CD14-positive monocyte (primary cell): ENCODE measurements at regions not wholly inside any gene's neighbourhood (a gene's known extent, or its start where the extent isn't known, plus 50 kb on each side); places are given as distances from the start of the nearest gene placed in this dataset.

Experiments used
- DNase-seq, 3 donors: peaks; one replicate each; pipeline ENCODE4 v3.0.0-alpha.2; 2011 to 2022
- H2AFZ ChIP-seq: 2 replicates; pipeline ENCODE4 v1.6.0; 2012; ENCODE audit warnings: mild to moderate bottlenecking, low read depth, low read length, inconsistent platforms; ENCODE audit not compliant: insufficient read depth, poor library complexity, severe bottlenecking
- H3K27ac ChIP-seq, 2 donors: 1 replicate in 1 of 2; 2 replicates in 1 of 2; pipeline ENCODE4 v1.5.1; 2012 to 2013; ENCODE audit warnings: low read length in 2 of 2, control low read depth in 1 of 2, inconsistent platforms in 1 of 2, low read depth in 1 of 2, mild to moderate bottlenecking in 1 of 2
- H3K27me3 ChIP-seq, 2 donors: one replicate each; pipeline versions ENCODE4 v1.6.0 to v1.6.1; 2011 to 2013; ENCODE audit warnings: low read length in 2 of 2; ENCODE audit not compliant: control insufficient read depth in 2 of 2, insufficient read depth in 2 of 2
- H3K36me3 ChIP-seq, 2 donors: replicated peaks in 1 of 2; 1 replicate in 1 of 2; 2 replicates in 1 of 2; pipeline versions ENCODE4 v1.5.1 to v1.6.1; 2012 to 2013; ENCODE audit warnings: low read length in 2 of 2, control low read depth in 1 of 2, inconsistent platforms in 1 of 2, mild to moderate bottlenecking in 1 of 2; ENCODE audit not compliant: insufficient read depth in 2 of 2, control insufficient read depth in 1 of 2
- H3K4me1 ChIP-seq, 2 donors: 1 replicate in 1 of 2; 2 replicates in 1 of 2; pipeline versions ENCODE4 v1.5.1 to v1.6.1; 2012 to 2013; ENCODE audit warnings: low read length in 2 of 2, control low read depth in 1 of 2, inconsistent platforms in 1 of 2, mild to moderate bottlenecking in 1 of 2, moderate library complexity in 1 of 2; ENCODE audit not compliant: insufficient read depth in 2 of 2, control insufficient read depth in 1 of 2
- H3K4me2 ChIP-seq: replicated peaks from 2 replicates; pipeline ENCODE3; 2012; ENCODE audit warnings: low read length, moderate library complexity, mild to moderate bottlenecking; ENCODE audit not compliant: poor library complexity, severe bottlenecking; ENCODE audit errors: extremely low read depth
- H3K4me3 ChIP-seq, 3 experiments: fragments of 200-600 bp in 1 of 3; sonication (generic) in 1 of 3; replicated peaks in 1 of 3; 1 replicate in 2 of 3; 2 replicates in 1 of 3; pipeline ENCODE4 v1.5.1; 2011 to 2013; ENCODE audit warnings: low read length in 3 of 3, mild to moderate bottlenecking in 3 of 3, control low read depth in 2 of 3, low read depth in 2 of 3, inconsistent platforms in 1 of 3, moderate library complexity in 1 of 3
- H3K79me2 ChIP-seq: 2 replicates; pipeline ENCODE4 v1.6.0; 2012; ENCODE audit warnings: mild to moderate bottlenecking, control low read depth, inconsistent platforms, low read length, moderate library complexity; ENCODE audit not compliant: insufficient read depth
- H3K9ac ChIP-seq: 2 replicates; pipeline ENCODE4 v1.6.0; 2017; ENCODE audit warnings: low read length, mild to moderate bottlenecking; ENCODE audit not compliant: insufficient read depth, poor library complexity, severe bottlenecking
- H3K9me3 ChIP-seq, 2 donors: replicated peaks in 1 of 2; 1 replicate in 1 of 2; 2 replicates in 1 of 2; pipeline versions ENCODE4 v1.5.1 to v1.6.1; 2012 to 2013; ENCODE audit warnings: low read length in 2 of 2, control low read depth in 1 of 2; ENCODE audit not compliant: control insufficient read depth in 1 of 2, insufficient read depth in 1 of 2
- H4K20me1 ChIP-seq: 2 replicates; pipeline ENCODE4 v1.6.0; 2012; ENCODE audit warnings: mild to moderate bottlenecking, low read length, control low read depth, moderate library complexity; ENCODE audit not compliant: insufficient read depth
- H3K27ac Mint-ChIP-seq, 7 donors: one replicate each; pipeline ENCODE4 v1.8.0; 2020; ENCODE audit warnings: mild to moderate bottlenecking in 7 of 7, mixed read lengths in 7 of 7, moderate library complexity in 6 of 7, inconsistent platforms in 2 of 7
- H3K27me3 Mint-ChIP-seq, 3 donors: one replicate each; pipeline ENCODE4 v1.8.0; 2021 to 2022; ENCODE audit warnings: low read depth in 3 of 3, mild to moderate bottlenecking in 3 of 3, mixed read lengths in 3 of 3, moderate library complexity in 3 of 3, inconsistent platforms in 1 of 3
- H3K36me3 Mint-ChIP-seq, 2 donors: one replicate each; pipeline ENCODE4 v1.8.0; 2020; ENCODE audit warnings: mixed read lengths in 2 of 2, inconsistent platforms in 1 of 2, mild to moderate bottlenecking in 1 of 2
- H3K4me1 Mint-ChIP-seq: one replicate; pipeline ENCODE4 v1.8.0; 2020; ENCODE audit warnings: mild to moderate bottlenecking, mixed read lengths
- H3K4me3 Mint-ChIP-seq, 2 donors: one replicate each; pipeline ENCODE4 v1.8.0; 2020; ENCODE audit warnings: mild to moderate bottlenecking in 2 of 2, mixed read lengths in 2 of 2, moderate library complexity in 1 of 2
- H3K9me3 Mint-ChIP-seq, 7 donors: one replicate each; pipeline ENCODE4 v1.8.0; 2020 to 2022; ENCODE audit warnings: mixed read lengths in 7 of 7, mild to moderate bottlenecking in 6 of 7, moderate library complexity in 6 of 7, inconsistent platforms in 2 of 7
- CTCF ChIP-seq: fragments of 200-600 bp; IDR thresholded peaks from one replicate; pipeline ENCODE4 v1.8.0; 2022; ENCODE audit warnings: antibody characterized with exemption, mild to moderate bottlenecking
- WGBS: methylation state at CpG from one replicate; pipeline ENCODE4 v1.1.5; 2013; ENCODE audit warnings: missing lambda C conversion rate; ENCODE audit not compliant: insufficient coverage; 5-methylcytosine and 5-hydroxymethylcytosine counted together
- intact Hi-C, 2 donors: fragments of 100-400 bp; cut with micrococcal nuclease; formaldehyde crosslinking; loops; one replicate each; pipeline versions ENCODE4 v1.15.0 to v1.15.1; 2023

GRCh38 chr11:80727315-80727714 is 1286.5 kb upstream of the TENM4 start:
- intact Hi-C loops: loop anchor here in 1 of 2 donors (10.0 kb wide), 1 partner anchor 57 kb away; no protein-coding TSS in a partner anchor
- Histone ChIP-seq H3K9ac (no peak overlapping the region), H3K27me3 (no peaks in the 10 kb centered on the region), H3K4me3 (no peak overlapping the region), H3K4me1 (no peaks in the 10 kb centered on the region), H4K20me1 (no peaks in the 10 kb centered on the region), H3K9me3 (no peaks in the 10 kb centered on the region), H3K4me2 (no peak overlapping the region), H3K36me3 (no peaks in the 10 kb centered on the region), H3K79me2 (no peaks in the 10 kb centered on the region), H3K27ac (no peak overlapping the region), H2AFZ (no peak overlapping the region)
- Mint-ChIP-seq H3K27ac (no peak overlapping the region), H3K36me3 (no peaks in the 10 kb centered on the region), H3K4me1 (no peaks in the 10 kb centered on the region), H3K4me3 (no peak overlapping the region), H3K9me3 (no peaks in the 10 kb centered on the region), H3K27me3 (no peaks in the 10 kb centered on the region)
- TF ChIP-seq CTCF: no peak
- no CpG with 5 or more reads among the region's 3 CpGs for WGBS
- no peak for DNase-seq

GRCh38 chr11:80726236-80726635 is 1285.4 kb upstream of the TENM4 start:
- no peak for TF ChIP-seq CTCF
- H3K36me3 ChIP-seq: no peaks in the 10 kb centered on the region
- Mint-ChIP-seq H3K4me1 (no peaks in the 10 kb centered on the region), H3K4me3 (no peak overlapping the region), H3K9me3 (no peaks in the 10 kb centered on the region), H3K27me3 (peaks cover 0 to 1% (median 0%) of the 10 kb centered on the region in 3 donors), H3K27ac (no peak overlapping the region), H3K36me3 (no peaks in the 10 kb centered on the region)
- no peaks in the 10 kb centered on the region for H3K9me3 ChIP-seq
- no peaks in the 10 kb centered on the region for H4K20me1 ChIP-seq
- H2AFZ ChIP-seq: no peak overlapping the region
- no peak overlapping the region for H3K4me2 ChIP-seq
- no peaks in the 10 kb centered on the region for H3K27me3 ChIP-seq
- no peaks in the 10 kb centered on the region for H3K79me2 ChIP-seq
- DNase-seq: no peak
- H3K4me3 ChIP-seq: no peak overlapping the region
- no peak overlapping the region for H3K9ac ChIP-seq
- H3K27ac ChIP-seq: no peak overlapping the region
- no peaks in the 10 kb centered on the region for H3K4me1 ChIP-seq
- intact Hi-C loops: loop anchor here in 1 of 2 donors (10.0 kb wide), 1 partner anchor 59 kb away; no protein-coding TSS in a partner anchor
